NCI-H2171 treated with DMSO at 0.1 percent for 48 hours (cell line): ENCODE measurements at regions not wholly inside any gene's neighbourhood (a gene's known extent, or its start where the extent isn't known, plus 50 kb on each side); places are given as distances from the start of the nearest gene placed in this dataset.
A peak's percentile ranks its signal among the peaks of the same experiment; 100 is the strongest.
"Not testable (repeated sequence)": the region's sequence is repeated elsewhere in the genome, so short reads cannot be mapped to it uniquely, and the experiment has no call there.

Source experiments
- DNase-seq: peaks from one replicate; lab custom pipeline; 2025; lab: John Stamatoyannopoulos, UW

- DNase-seq = peak; percentile 88
Observed at GRCh38 chr21:28704746-28705145, 287.9 kb downstream of the LTN1 start.

- no peak for DNase-seq
Observed at GRCh38 chr21:28703861-28704260, 288.8 kb downstream of the LTN1 start.

DNA sequence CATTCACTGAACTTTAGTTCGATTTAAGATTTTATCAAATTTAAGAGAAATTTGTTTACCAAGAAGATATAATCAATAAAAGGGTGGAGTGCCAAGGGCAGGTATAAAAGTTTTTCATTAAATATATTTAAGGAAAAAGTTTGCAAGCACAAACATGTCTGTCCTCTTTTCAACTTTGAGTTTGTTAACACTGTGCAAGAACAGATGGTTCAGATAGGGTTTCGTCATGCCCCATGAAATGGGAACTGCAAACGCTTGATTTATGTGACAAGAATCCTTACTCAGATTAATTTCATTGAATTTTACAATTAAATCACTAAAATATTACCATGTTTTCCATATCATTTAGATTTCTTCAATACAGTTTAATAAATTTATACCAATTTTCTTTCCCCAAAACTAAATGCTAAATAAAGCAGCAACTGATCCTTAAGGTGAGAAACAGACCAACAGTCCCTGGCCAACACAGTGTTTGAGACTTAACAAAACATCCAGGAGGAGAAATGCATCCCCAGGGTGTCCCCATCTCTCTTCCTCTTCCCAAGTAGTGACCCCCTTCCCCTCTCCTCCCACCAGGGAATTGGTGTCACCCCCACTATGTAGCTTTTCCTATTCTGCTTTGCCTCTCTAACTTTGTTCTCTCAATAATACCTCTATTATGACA lies 292.9 kb downstream of the LTN1 start:
- DNase-seq = peak; percentile 85

DNA sequence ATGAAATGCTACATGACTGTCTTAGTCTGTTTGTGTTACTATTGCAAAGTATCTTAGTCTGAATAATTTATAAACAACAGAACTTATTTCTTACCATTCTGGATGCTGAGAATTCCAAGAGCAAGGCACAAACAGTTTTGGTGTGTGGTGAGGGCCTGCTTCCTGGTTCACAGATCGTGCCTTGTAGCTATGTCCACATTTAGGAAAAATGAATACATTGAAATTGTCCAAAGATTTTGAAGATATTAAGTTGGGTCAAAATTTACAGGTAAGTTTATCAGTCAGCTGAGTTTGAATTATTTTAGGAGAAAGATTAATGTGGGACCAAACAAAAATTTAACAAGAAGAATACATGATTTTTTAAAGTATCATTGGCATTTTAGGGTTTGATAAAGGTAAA lies 293.5 kb downstream of the LTN1 start:
- peak; percentile 23 for DNase-seq

DNA sequence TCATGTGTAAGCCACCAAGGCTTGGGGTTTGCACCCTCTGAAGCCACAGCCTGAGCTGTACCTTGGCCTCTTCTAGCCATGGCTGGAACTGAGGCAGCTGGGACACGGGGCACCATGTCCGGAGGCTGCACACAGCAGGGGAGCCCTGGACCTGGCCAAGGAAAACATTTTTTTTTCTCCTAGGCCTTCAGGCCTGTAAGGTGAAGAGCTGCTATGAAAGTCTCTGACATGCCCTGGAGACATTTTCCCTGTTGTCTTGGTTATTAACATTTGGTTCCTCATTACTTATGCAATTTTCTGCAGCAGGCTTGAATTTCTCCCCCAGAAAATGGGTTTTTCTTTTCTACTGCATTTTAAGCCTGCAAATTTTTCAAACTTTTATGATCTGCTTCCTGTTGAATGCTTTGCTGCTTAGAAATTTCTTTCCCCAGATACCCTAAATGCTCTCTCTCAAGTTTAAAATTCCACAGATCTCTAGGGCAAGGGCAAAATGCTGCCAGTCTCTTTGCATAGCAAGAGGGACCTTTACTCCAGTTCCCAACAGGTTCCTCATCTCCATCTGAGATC lies 295.8 kb downstream of the LTN1 start:
- DNase-seq = no peak

DNA sequence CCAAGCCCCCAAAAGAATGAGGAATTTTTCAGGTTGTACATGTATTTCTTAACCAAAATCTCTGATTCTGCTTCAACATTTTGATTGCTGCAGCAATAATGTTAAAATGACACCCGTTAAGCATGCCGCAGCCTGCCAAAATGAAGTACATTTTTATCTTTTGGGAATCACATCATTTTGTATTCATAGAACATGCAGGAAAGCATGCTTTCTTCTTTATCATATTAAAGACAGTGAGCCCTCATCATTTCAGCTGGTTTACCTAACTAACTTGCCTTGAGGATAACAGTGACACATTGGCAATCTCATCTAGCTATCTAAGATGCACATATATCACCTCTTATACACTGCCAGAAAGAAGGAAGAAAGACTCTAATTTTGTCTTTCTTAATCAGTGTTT lies 299.2 kb downstream of the LTN1 start:
- no peak for DNase-seq

DNA sequence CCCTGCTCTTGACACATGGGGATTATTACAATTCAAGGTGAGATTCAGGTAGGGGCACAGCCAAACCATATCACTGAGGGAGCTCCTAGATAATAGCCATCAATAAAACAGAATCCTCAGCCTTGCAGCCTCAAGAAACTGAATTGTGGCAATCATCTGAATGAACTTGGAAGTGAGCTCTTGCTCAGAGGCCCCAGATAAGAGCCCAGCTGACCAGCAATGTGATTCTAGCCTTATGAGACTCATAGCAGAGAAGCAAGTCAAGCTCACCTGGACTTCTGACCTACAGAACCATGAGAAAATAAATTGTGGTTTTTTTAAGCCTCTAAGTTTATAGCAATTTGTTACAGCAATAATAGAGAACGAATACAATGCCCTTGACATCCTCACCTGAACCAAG lies 302.5 kb downstream of the LTN1 start:
- DNase-seq = no peak

- no peak for DNase-seq
Observed at GRCh38 chr21:28688381-28688780, 304.3 kb downstream of the LTN1 start.

- peak; percentile 36 for DNase-seq
Observed at GRCh38 chr21:28687586-28687985, 305.1 kb downstream of the LTN1 start.

DNA sequence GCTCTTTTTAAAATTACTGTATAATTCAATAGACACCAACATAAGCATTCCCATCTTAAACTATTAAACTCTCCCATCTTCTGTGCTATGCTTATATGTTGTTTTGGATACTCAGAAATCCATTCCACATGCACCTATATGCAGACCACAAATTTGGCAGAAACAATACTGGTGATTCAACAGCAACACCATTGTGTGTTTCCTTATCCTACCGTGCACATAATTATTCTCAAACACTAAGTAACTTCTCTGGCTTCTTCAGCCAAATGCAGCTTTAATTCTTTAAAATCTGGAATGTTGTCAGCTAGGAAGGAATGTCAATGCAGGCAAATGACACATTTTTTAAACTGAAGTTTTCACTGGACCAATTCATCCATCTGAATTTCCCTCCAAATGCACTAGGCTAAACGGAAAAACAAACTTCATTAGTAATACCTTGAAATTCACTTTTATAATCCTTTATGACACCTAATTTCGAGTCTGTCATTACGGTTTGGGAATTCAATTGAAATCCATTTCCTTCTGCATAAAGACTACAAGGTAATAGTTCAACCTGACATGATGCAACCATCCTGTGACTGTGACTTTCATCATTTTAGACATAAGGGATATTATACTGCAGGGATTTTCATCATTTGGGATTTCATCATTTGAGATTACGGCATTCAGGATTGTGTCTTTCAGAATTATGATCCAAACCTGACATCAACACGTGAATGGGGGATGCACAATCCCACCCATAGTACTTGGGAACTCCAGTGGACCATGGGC lies 308.5 kb downstream of the LTN1 start:
- DNase-seq = no peak

GRCh38 chr21:28682884-28683283 lies 309.8 kb downstream of the LTN1 start:
- not testable (repeated sequence) for DNase-seq

DNA sequence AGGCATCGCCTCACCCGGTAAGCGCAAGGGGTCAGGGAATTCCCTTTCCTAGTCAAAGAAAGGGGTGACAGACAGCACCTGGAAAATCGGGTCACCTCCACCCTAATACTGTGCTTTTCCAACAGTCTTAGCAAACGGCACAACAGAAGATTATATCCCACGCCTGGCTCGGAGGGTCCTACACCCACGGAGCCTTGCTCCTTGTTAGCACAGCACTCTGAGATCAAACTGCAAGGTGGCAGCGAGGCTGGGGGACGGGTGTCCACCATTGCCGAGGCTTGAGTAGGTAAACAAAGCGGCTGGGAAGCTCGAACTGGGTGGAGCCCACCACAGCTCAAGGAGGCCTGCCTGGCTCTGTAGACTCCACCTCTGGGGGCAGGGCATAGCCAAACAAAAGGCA lies 315.6 kb downstream of the LTN1 start:
- DNase-seq = not testable (repeated sequence)

DNA sequence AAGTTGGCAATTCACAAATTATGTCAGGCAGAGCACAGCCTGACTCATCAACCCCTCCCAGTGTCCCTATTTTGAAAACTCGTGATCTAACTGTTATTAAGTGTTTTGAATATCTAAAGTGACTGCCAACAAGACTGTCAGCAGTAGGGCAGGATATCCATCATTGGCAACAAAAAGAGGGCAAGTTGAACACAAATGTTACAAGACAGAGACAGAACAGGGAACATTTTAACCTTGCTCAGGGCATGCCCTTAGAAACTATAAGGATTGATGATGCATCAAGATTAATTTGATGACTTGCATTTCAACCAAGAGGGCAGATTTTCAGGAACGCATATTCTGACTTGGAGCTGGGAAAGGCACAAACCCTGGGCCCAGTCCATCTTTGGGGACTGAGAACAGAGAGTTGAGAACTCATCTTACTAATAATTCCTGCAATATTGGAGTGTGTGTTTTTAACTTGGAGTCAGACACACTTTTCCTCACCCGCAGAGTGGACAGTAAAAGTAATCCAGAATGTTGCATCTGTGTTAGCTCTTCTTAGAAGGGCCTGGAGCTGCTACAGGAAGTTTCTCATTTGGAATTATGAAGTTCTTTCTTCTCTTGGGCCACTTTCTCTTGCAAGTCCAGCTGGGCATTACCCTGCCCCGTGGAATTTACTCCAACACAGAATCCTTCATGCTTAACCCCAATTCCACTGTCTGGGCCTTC lies 317.2 kb downstream of the LTN1 start:
- no peak for DNase-seq

DNA sequence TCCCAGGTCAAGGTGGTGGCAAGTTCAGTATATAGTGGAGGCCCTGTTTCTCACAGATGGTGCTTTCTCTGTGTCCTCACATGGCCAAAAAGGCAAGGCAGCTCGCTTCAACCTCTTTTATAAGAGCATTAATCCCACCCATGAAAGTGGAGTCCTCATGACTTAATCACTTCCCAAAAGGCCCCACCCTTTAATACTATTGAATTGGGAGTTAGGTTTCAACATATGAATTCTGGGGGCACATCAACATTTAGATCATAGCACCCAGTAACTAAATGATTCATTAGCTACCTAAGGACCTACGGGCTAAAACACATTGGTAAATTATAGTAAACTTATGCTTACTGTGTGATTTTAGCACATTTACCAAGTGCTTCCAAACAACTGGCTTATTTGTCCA lies 317.9 kb downstream of the LTN1 start:
- DNase-seq = no peak

DNA sequence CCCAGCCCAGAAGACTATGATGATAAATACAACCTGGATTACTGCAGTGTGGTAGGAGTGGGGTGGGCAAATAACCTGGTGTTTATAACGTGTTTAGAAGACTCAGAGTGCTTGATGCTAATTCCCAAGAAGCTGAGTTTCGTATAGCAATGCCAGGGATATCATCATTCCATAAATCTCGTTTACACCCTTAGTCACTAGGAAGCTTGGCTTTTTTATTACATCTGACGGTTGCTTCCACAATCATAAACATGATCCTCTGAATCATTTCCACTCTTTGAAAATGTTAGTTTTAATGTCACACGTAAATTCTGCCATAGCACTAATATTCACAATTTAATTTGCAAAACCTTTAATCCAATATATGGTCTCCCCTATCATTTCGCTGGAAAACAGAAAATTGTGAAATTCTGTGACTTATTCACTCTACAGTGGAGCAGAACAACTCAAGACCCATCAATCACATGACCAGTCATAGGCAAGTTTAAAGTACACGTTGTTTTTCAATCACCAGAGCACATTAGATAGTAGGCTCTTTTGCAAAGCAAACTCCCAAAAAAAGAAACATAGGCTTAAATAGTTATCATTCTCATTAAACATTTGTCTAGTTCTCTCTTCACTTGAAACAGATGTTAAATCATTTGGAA lies 321.0 kb downstream of the LTN1 start:
- no peak for DNase-seq

GRCh38 chr21:28669971-28670653 lies 322.6 kb downstream of the LTN1 start:
- no peak for DNase-seq

GRCh38 chr21:28669321-28669720 lies 323.4 kb downstream of the LTN1 start:
- DNase-seq = no peak

DNA sequence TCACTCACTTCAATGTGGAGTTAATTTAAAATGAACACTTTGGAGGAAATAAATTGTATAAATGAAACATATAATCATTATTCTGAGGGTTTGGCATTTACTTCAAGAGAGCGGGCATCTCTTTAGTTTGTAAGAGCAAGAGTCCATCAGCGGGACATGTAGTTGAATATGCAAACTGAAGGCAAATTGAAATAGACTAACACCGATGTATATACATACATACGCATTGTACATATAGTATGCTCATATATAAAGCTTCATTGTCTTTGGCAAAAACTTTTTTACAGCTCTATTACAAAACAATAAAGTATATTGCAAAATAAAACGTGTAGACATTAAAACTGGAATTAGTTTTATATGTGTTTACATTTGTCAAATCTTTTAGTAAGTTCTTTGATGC lies 328.9 kb downstream of the LTN1 start:
- no peak for DNase-seq

- no peak for DNase-seq
Observed at GRCh38 chr21:28663111-28663693, 329.5 kb downstream of the LTN1 start.

GRCh38 chr21:28657566-28657965 lies 335.1 kb downstream of the LTN1 start:
- no peak for DNase-seq

- no peak for DNase-seq
Observed at GRCh38 chr21:28655471-28655870, 337.2 kb downstream of the LTN1 start.
